NCI-H2081 (cell line): ENCODE measurements at regions not wholly inside any gene's neighbourhood (a gene's known extent, or its start where the extent isn't known, plus 50 kb on each side); places are given as distances from the start of the nearest gene placed in this dataset.
"Not testable (repeated sequence)": the region's sequence is repeated elsewhere in the genome, so short reads cannot be mapped to it uniquely, and the experiment has no call there.

Experiments
- DNase-seq, 2 experiments: peaks; one replicate each; lab custom pipeline; 2025; lab: John Stamatoyannopoulos, UW

- DNase-seq, result no peak
Measured at GRCh38 chr11:38156495-38157146, 1558.6 kb upstream of the RAG2 start.

GRCh38 chr11:38155856-38156255 lies 1557.8 kb upstream of the RAG2 start:
- no peak for DNase-seq

GRCh38 chr11:38153985-38154384 lies 1555.9 kb upstream of the RAG2 start:
- no peak for DNase-seq

GRCh38 chr11:38143852-38144251 lies 1545.8 kb upstream of the RAG2 start:
- DNase-seq, result no peak

- DNase-seq, result no peak
Measured at GRCh38 chr11:38138972-38139371, 1540.9 kb upstream of the RAG2 start.

GRCh38 chr11:38136887-38137286 lies 1538.9 kb upstream of the RAG2 start:
- DNase-seq, result no peak

GRCh38 chr11:38131535-38131934 lies 1533.5 kb upstream of the RAG2 start:
- DNase-seq, result no peak

GRCh38 chr11:38130976-38131375 lies 1532.9 kb upstream of the RAG2 start:
- no peak for DNase-seq

GRCh38 chr11:38130514-38130913 lies 1532.5 kb upstream of the RAG2 start:
- DNase-seq, result no peak

GRCh38 chr11:38123673-38124072 lies 1525.6 kb upstream of the RAG2 start:
- DNase-seq, result no peak

- not testable (repeated sequence) for DNase-seq
Measured at GRCh38 chr11:38116616-38117015, 1518.6 kb upstream of the RAG2 start.

- not testable (repeated sequence) for DNase-seq
Measured at GRCh38 chr11:38115381-38115780, 1517.3 kb upstream of the RAG2 start.

GRCh38 chr11:38100836-38101462 lies 1502.9 kb upstream of the RAG2 start:
- DNase-seq, result no peak

- no peak for DNase-seq
Measured at GRCh38 chr11:38095268-38095667, 1497.2 kb upstream of the RAG2 start.

GRCh38 chr11:38089726-38090125 lies 1491.7 kb upstream of the RAG2 start:
- DNase-seq, result no peak

- DNase-seq, result no peak
Measured at GRCh38 chr11:38060920-38061319, 1462.9 kb upstream of the RAG2 start.

- DNase-seq, result no peak
Measured at GRCh38 chr11:38060136-38060535, 1462.1 kb upstream of the RAG2 start.

GRCh38 chr11:38046571-38047135 lies 1448.6 kb upstream of the RAG2 start:
- DNase-seq, result no peak

GRCh38 chr11:38043060-38043459 lies 1445.0 kb upstream of the RAG2 start:
- DNase-seq, result no peak

- DNase-seq, result no peak
Measured at GRCh38 chr11:38038777-38039176, 1440.7 kb upstream of the RAG2 start.

- DNase-seq, result no peak
Measured at GRCh38 chr11:38019072-38019775, 1421.2 kb upstream of the RAG2 start.

- DNase-seq, result no peak
Measured at GRCh38 chr11:38014405-38014804, 1416.4 kb upstream of the RAG2 start.

GRCh38 chr11:38013157-38013556 lies 1415.1 kb upstream of the RAG2 start:
- no peak for DNase-seq
